ENCODE measurements at regions not wholly inside any gene's neighbourhood (a gene's known extent, or its start where the extent isn't known, plus 50 kb on each side); places are given as distances from the start of the nearest gene placed in this dataset.

GRCh38 chr5:165565911-165566310 lies 2060.5 kb downstream of the MAT2B start:
- DNase-seq (ENCODE audit: low read depth): no peak

GRCh38 chr5:165569551-165569950 lies 2064.1 kb downstream of the MAT2B start:
- DNase-seq (ENCODE audit: low read depth): no peak

GRCh38 chr5:165573445-165573844 lies 2068.0 kb downstream of the MAT2B start:
- DNase-seq (ENCODE audit: low read depth): no peak

- DNase-seq (ENCODE audit: low read depth): no peak
Observed at GRCh38 chr5:165574100-165574499, 2068.7 kb downstream of the MAT2B start.

- no peak for DNase-seq (ENCODE audit: low read depth)
Observed at GRCh38 chr5:165576678-165577275, 2071.4 kb downstream of the MAT2B start.

GRCh38 chr5:165579911-165580310 lies 2074.5 kb downstream of the MAT2B start:
- DNase-seq (ENCODE audit: low read depth): no peak

GRCh38 chr5:165594693-165595092 lies 2089.3 kb downstream of the MAT2B start:
- no peak for DNase-seq (ENCODE audit: low read depth)

- DNase-seq (ENCODE audit: low read depth): no peak
Observed at GRCh38 chr5:165602529-165602928, 2097.1 kb downstream of the MAT2B start.

GRCh38 chr5:165607026-165607425 lies 2101.6 kb downstream of the MAT2B start:
- no peak for DNase-seq (ENCODE audit: low read depth)

GRCh38 chr5:165609871-165610270 lies 2104.5 kb downstream of the MAT2B start:
- no peak for DNase-seq (ENCODE audit: low read depth)

- no peak for DNase-seq (ENCODE audit: low read depth)
Observed at GRCh38 chr5:165616490-165617405, 2111.3 kb downstream of the MAT2B start.

- DNase-seq (ENCODE audit: low read depth): no peak
Observed at GRCh38 chr5:165617491-165617890, 2112.1 kb downstream of the MAT2B start.

GRCh38 chr5:165620394-165620793 lies 2115.0 kb downstream of the MAT2B start:
- DNase-seq (ENCODE audit: low read depth): no peak

GRCh38 chr5:165622864-165623536 lies 2117.6 kb downstream of the MAT2B start:
- no peak for DNase-seq (ENCODE audit: low read depth)

GRCh38 chr5:165624166-165624946 lies 2118.9 kb downstream of the MAT2B start:
- no peak for DNase-seq (ENCODE audit: low read depth)

- DNase-seq (ENCODE audit: low read depth): no peak
Observed at GRCh38 chr5:165626161-165626560, 2120.7 kb downstream of the MAT2B start.

GRCh38 chr5:165627548-165628170 lies 2122.2 kb downstream of the MAT2B start:
- DNase-seq (ENCODE audit: low read depth): no peak

GRCh38 chr5:165630261-165630778 lies 2124.9 kb downstream of the MAT2B start:
- peak; percentile 0 for DNase-seq (ENCODE audit: low read depth)

GRCh38 chr5:165631235-165631634 lies 2125.8 kb downstream of the MAT2B start:
- no peak for DNase-seq (ENCODE audit: low read depth)

- DNase-seq (ENCODE audit: low read depth): no peak
Observed at GRCh38 chr5:165642366-165642765, 2136.9 kb downstream of the MAT2B start.

- no peak for DNase-seq (ENCODE audit: low read depth)
Observed at GRCh38 chr5:165665735-165666400, 2160.4 kb downstream of the MAT2B start.

Measured in GM04504 (cell line).